ENCODE measurements at regions not wholly inside any gene's neighbourhood (a gene's known extent, or its start where the extent isn't known, plus 50 kb on each side); places are given as distances from the start of the nearest gene placed in this dataset.

DNA sequence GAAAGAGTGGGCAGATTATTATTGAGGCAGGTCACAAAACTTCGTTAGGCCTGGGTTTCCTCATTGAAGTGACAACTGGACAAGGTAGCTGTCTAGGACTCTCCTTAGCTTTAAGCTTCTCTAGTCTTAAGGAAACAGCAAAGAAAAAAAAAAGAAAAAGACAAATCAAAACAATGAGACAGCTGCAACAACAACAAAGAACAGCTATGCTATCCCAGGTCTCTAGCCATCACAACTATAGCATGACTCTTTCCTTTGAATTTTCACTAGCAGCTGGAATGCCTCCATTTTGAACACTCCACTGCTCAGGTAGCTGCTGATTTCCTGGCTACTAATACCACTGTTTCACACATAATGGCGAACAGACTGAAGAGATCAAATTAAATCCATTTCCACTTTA is 302.4 kb upstream of the SORL1-AS1 start:
- TF ChIP-seq POLR2AphosphoS5 (IDR thresholded peaks at IDR 0.05; ENCODE audit: borderline replicate concordance, low read depth, low read length) (no peak), EZH2 (IDR thresholded peaks at IDR 0.05) (no peak)

Measured in SK-N-MC (cell line).